Activated CD8-positive, alpha-beta memory T cell treated with anti-CD3 and anti-CD28 coated beads, Interleukin-2, amount 50 U/mL, for 1 hour (primary cell): ENCODE measurements at regions not wholly inside any gene's neighbourhood (a gene's known extent, or its start where the extent isn't known, plus 50 kb on each side); places are given as distances from the start of the nearest gene placed in this dataset.

Source experiments
- DNase-seq: peaks from one replicate; pipeline ENCODE4 v3.0.0-alpha.2; 2020; ENCODE audit errors: extremely low read depth

DNA sequence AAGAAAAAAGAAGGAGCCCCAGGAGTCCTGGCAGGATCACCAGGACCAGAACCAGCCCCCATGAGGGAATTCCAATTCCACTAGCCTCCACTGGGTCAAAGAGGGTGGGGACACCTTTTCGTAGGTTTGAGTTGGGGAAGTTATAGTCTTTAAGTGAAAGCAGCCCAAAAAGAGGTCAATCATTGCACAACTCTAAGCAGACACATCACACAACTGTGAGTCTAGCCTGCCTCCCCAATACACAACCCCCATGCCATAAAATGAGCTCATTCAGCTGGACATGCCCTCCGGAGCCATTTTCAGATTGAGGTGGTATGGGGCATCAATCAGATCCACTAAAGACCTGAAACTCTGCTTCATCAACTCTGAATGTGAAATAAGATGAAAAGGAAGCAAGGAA lies 179.9 kb downstream of the NPHP4 start:
- DNase-seq, result no peak

DNA sequence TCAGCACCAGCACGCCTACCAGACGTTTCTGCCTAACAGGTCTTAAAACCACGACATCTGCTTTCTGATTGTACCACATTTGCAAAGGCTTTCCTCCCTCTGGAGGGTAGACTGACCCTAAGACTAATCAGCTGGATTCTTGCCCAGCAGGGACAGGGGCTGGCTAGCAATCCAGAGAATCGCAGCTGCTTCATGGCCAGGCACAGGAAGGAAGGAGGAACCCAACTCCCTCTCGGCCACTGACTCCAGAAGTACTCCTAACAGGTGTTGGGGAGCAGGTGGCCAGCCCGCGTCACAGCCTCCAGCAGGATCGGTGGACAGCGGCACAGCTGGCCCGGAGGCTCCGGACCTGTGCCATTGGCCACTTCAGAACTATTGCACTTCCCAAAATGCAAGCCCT lies 180.8 kb downstream of the NPHP4 start:
- DNase-seq, result no peak

DNA sequence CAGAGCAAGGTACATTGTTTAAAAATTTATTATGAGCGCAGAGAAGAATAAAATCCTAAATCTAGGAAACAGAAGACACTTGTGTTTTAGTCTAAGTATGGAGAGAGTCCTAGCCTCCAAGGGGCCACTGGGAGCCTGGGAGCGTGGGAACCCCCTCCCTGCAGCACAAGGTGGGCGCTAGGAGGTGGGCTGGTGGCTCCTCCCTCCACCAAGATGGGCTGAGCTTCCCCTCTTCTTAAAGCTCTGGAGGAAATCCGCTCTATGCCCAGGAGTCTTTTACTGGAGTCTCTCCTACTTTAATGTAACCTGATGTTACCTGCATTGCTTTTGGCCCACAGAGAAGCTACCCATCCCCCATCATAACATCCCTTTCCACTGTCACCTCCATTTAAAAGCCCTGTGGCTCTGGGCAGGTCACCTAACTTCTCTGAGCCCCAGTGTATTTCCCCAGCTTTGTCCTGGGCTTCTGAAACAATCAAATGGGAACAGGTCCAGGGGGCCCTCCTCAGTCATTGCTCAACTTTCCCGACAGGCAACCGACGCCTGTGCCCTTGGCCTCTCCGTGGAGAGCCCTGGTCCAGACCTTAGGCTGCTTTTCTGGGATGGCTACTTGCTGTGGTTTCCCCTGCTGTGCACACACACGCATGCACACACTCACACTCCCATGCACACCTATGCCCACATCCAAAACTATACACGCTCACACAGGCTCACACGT lies 181.5 kb downstream of the NPHP4 start:
- no peak for DNase-seq

DNA sequence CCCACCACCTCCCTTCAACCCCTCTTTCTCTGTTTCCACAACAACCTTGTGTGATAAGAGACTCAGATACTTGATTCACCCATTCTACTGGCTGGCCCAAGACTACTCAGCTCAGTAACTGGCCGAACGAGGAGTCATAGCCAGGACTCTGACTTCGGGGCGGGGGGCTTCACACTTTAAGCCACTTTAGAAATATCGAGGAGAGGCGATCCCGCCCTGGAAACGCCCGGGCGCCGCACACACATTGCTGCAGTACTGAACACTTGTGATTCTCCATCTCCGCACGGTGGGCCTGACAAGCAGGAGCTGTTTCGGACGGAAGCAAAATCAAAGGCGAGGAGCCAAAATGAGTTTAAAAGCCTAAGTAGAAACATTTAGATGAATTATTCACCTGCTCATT lies 182.1 kb downstream of the NPHP4 start:
- DNase-seq, result no peak

DNA sequence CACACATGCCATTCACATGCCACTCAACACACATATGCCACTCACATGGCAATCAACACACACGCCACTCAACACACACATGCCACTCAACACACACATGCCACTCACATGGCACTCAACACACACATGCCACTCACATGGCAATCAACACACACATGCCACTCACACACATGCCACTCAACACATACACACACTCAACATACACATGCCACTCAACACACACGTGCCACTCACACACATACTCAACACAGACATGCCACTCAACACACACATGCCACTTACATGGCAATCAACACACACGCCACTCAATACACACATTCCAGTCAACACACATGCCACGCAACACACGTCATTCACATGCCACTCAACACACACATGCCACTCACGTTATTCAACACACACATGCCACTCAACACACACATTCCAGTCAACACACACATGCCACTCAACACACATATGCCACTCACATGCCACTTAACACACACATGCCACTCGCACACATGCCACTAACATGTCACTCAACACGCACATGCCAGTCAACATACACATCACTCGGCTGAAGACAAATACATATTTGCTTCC lies 182.9 kb downstream of the NPHP4 start:
- no peak for DNase-seq

DNA sequence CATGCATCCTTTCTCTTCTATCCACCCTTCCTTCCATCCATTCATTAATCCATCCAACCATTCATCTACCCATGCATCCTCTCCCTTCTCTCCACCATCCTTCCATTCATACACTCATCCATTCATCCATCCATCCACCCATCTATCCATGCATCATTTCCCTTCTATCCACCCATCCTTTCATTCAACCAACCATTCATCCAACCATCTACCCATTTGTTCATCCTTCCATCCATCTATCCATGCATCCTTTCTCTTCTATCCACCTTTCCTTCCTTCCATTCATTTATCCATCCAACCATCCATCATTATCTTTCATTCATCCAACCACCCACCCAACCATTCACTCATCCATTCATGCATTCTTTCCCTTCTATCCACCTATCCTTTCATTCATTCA lies 188.4 kb downstream of the NPHP4 start:
- DNase-seq, result no peak

DNA sequence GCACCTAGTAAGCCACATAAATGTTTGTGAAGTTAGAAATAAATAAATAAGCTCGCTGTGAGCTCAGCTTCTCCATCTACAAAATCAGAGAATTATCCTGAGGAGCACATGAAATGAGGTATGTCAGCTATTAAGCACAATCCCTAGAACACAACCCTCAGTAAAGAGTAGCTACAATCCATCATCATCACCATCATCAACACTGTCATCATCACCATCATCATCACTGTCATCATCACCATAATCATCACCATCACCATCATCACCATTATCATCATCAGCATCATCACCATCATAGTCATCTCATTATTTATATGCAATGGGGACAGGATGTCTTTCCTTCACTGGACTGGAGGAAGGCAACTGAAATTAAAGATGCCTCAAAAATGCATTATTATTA lies 189.6 kb downstream of the NPHP4 start:
- DNase-seq, result no peak

DNA sequence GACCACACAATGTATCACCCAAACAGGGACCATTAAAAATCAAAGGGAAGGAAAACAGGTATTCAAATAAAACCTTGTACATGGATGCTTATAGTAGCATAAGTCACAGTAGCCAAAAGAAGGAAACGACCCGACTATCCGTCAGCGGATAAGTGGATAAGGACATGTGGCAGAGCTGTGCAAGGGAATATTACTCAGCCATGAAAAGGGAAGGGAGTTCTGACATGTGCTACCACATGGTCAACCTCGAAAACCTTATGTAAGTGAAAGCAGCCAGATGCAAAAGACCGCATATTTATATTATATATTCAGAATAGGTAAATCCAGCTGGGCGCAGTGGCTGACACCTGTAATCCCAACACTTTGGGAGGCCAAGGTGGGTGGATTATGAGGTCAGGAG lies 193.3 kb downstream of the NPHP4 start:
- no peak for DNase-seq

DNA sequence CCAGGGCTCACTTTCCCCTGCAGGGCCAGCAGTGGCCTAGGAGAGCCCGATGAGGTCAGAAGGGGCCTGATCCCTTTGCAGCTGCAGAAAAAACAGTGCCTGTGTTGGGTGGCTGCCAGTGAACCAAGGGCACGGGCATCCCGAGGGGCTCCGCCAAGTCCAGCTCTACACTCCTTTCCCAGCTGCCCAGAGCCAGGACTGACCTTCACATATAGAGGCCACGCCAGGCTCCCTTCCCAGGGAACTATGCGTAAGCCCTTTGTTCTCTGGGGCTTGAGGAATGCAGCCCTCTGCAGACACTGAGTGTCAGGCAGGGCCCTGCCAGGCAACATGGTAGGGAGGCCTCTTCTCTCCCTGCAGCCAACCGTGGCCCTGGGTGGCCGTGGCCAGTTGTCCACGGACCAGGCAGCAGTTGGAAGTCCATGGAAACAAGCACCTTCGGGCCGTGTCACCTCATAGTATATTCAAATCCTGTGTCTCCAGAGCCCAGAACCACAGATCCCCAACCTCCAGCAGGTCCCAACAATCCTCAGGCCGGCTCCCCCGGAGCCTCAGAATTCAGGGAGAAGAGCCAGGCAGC lies 194.0 kb downstream of the NPHP4 start:
- DNase-seq, result no peak

DNA sequence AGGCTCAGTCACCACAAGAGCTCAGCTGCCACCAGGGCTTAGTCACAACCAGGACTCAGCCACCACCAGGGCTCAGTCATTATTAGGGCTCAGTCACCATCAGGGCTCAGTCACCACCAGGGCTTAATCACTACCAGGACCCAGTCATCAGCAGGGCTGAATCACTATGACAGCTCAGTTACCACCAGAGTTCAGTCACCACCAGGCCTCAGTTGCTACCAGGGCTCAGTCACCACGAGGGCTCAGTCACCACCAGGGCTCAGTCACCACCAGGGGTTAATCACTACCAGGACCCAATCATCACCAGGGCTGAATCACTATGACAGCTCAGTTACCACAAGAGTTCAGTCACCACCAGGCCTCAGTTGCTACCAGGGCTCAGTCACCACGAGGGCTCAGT lies 196.2 kb downstream of the NPHP4 start:
- DNase-seq, result no peak

DNA sequence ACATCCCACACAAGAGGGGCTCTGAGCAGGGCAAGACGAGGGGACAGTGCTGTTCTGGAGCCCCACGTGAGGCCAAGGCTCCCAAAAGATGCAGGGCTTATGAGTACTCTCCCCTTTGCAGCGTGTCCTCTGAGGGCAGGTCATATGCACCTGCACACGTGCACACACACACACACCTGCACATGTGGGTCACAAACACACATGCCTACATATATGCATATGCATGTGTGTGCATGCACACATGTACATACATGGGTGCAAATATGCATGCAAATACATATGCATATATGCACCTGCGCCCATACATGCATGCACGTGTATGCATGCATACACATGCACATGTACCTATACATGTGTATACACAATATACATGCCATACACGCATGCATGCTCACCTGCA lies 197.9 kb downstream of the NPHP4 start:
- no peak for DNase-seq

DNA sequence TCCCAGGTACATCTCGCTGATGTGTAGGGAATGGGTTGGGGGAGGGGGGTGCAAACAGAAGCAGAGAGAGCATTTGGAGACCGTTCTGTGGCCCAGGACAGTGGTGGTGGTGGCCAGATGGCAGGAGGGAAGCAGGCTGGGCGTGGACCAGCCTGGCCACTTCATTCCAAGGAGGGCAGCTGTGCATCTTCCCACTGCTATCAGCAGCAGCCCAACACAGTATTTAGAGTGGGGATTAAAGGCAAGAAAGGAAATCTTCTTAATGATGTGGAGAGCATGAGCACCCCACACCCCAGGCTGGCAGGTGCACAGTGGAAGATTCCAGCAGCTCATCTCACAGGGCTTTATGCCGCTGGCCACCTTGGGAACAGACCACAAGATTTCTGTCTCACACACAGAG lies 198.7 kb downstream of the NPHP4 start:
- DNase-seq, result no peak

DNA sequence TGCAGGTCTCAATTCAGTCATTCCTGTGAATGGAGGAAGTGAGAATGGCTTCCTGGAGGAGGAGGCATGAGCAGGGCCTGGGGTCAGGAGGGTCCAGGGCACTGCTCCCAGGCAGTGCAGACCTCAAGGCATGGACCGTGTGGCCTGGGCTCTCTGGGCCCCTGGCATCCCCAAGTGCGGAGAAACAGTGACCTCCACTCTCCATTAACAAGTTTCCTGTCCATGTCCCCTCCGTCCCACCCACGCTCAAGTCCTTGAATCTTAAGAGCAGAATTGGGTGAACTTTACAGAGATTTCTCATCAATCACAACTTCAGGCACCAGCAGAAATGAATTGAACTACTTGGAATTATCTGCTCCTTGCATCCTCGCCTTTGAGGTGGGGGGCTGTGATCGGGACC lies 211.1 kb downstream of the NPHP4 start:
- DNase-seq, result no peak

DNA sequence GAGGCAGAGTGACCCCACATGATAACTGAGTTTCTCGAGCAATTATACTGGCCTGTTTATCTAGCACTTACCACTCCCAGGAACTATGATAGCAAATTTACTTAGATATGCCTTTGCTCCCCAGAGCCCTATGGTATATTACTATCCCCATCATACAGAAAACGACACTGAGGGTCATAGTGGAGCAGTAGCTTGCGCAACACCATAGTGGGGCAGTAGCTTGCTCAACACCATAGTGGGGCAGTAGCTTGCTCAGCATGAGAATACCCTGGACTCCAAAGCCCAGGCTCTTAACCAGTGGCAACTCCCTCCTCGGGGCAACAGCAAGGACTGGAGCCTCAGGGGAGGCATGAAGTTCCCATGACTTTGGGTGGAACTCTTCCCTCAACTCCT lies 211.9 kb downstream of the NPHP4 start:
- no peak for DNase-seq

DNA sequence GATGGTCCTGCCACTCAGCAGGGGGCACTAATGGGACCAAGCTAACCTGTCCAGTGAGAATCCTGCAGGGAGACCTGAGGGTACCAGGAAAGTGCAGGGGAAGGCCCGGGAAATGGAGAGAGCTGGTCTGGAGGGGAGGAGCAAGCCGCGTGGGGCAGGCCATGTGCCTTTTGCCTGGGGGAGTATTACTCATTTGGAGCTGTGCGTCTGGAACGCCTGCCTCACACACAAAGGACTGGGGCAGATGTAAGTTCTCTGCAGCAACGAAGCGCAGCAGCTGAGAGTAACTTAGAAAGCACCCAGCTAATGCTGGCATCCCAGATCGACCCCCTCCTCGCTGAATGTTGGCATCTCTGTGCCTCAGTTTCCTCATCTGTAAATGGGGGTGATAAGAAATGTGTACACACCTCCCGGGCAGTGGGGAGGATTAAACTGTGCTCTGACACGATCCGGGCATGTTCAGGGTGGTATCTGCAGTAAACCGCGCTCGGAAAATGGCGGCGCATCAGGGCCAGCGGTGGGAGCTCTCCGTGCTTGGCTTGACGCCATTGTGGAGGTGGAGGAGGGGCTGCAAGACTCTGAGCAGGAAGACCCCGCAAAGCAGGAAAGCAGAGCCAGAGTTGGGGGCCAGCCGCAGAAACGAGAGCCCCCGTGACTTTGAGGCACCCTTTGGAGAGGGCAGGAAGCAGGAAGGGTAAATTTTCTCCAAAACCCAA lies 212.5 kb downstream of the NPHP4 start:
- no peak for DNase-seq

DNA sequence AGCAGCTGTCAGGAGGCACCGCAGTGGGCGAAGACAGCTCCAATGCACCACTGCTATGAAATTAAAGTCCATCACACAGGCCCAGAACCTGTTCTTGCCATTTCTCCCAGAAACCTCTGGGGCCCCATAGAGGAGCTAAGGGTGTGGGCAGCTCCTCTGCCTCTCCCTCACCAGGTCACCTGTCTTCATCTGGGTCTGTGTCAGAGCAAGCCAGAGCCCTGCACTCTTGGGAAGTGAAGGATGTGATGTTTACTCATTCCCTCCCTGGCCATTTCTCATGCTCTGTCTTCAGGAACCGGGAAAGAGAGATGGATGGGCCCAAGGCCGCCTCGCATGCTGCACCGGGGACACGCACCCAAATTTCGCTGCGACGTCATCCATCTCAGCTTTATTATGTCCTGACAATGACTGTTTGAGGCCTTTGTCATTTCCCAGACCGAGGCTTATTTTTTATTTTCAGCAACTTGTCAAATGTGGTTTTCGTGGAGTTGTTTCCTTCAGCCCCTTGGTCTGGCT lies 216.1 kb downstream of the NPHP4 start:
- no peak for DNase-seq

DNA sequence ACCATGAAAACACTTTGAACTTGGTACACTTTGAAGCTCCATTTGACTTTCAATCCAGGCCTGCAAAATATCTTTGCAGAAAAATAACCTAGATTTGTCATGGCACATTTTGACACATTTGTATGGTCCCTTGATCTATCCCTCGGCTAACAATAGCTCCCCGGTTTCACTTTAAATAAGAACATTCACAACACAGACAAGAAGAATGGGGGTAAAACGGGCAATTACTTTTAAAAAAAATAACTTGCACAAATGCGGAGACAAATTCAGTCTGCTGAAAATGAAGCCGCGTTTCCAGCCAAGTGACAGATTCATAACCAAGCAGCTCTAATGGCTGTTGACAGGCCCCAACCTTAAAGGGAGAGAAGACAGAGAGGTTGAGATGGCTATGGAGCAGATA lies 218.2 kb downstream of the NPHP4 start:
- no peak for DNase-seq

DNA sequence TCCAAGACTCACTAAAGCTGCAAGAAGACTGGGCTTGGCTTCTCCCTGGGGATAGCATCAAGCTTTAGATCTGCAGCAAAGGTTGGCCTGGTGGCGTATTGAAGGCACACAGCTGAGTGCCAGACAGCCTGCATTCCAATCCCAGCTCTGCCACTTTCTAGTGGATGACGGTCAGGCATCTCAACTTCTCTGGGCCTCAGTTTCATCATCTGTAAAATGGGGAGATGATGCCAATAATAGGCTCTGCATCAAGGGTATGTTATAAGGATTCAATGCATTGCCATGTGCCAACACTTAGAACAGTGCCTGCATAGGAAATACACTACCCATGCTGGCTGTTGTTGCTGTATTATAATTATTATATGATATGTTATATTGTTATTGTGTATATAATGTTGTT lies 220.4 kb downstream of the NPHP4 start:
- no peak for DNase-seq

DNA sequence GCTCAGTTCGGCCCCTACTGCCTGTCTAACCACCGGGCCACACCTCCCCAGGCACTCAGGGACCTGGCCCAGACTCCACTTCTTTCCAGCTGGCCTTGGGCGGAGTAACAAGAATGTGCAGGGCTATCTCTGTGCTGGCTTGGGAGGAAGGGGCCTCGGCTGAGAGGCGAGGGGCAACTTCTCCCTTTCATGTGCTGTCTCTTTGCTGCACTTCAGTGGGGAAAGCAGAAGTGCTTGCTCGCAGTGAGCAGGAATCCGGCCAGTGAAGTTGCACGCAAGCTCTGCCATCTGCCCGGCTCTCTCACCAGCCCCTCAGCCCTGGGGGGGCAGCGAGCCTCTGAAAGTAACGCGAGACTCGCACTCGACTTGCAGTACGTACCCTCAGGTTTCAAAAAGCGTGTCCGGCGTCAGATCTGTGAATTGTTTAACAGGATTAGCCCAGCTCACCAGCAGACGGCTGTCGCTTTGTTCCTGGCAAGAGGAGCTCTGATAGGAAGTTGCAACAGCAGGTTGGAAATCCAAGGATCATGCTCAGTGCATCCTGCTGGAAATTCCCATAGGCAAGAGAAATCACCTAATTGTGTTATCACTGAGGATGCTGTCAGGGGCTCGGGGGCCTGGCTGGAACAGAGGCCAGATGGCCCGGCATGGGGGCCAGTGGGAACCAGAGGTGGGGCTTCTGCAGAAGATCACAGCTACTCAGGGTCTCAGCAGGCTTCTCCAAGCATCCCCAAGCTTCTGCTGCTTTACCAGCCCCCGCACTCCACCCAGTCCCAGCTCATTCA lies 221.1 kb downstream of the NPHP4 start:
- DNase-seq, result no peak

DNA sequence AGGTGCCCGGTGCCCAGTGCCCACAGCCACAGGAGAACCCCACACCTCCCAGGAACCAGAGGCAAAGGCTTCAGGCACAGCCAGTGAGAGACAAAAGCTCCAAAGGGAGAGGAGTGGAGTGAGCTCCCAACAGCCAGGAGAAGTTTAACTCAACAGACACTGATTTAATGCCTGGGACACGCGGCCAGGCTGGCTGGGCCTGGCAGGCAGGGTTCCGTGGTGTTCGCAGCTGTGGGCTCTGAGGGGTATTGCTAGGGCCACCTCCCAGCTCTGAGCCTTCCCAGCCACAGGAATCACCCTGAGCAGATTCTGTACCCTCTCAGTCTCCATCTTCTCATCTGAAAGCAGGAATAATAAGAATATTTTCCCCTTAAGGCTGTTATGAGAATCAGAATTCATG lies 222.5 kb downstream of the NPHP4 start:
- no peak for DNase-seq

DNA sequence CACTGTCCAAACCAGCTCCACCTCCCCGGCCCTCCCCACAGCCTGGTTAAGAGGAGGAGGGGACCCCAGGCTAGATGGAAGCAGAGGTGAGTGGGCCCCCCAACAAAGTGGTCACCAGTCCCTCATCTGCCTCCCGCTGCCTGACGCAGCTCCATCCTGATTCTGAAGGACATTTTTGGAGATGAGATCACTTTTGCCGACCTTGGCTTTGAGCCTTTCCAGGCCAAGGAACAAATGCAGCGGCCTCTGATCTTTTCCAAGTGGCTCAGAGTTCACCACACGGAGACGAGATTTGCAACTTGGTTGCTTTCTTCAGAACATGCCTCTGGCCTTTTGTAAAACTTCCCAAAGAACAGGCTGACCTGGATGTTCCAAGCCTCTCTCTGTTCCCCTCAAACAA lies 223.1 kb downstream of the NPHP4 start:
- no peak for DNase-seq

DNA sequence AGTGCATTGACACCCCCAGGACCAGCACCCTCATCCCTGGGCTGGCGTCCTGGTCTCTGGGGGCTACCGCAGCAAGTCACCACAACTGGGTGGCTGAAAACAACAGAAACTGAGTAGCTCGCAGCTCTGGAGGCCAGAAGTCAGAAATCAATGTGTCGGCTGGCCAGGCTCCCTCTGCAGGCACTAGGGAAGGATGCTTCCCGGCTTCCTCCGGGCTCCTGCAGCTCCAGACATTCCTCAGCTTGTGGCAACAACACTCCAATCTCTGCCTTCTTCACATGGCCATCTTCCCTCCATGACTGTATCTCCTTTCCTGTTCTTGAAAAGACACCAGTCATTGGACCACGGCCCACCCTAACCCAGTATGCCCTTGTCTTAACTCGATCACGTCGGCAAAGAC lies 224.2 kb downstream of the NPHP4 start:
- no peak for DNase-seq
